ENCODE measurements at regions not wholly inside any gene's neighbourhood (a gene's known extent, or its start where the extent isn't known, plus 50 kb on each side); places are given as distances from the start of the nearest gene placed in this dataset.

DNA sequence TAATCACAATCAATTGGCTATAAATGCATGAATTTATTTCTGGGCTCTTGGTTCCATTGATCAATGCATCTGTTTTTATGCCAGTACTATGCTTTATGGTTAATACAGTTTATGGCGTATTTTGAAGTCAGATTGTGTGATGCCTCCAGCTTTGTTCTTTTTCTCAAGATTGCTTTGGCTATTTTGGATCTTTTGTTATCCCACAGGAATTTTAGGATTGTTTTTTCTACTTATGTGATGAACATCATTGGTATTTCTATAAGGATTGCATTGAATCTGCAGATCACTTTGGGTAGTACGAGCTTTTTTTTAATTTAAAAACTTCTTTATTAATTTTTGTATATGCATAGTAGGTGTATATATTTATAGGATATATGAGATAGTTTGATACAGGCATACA is 338.7 kb upstream of the IGFBP7 start:
- WGBS (ENCODE audit: insufficient coverage): 0% methylated on average over 1 of the region's 2 CpGs
- no peak for ATAC-seq
- intact Hi-C loops (cut with micrococcal nuclease): no loop called here

DNA sequence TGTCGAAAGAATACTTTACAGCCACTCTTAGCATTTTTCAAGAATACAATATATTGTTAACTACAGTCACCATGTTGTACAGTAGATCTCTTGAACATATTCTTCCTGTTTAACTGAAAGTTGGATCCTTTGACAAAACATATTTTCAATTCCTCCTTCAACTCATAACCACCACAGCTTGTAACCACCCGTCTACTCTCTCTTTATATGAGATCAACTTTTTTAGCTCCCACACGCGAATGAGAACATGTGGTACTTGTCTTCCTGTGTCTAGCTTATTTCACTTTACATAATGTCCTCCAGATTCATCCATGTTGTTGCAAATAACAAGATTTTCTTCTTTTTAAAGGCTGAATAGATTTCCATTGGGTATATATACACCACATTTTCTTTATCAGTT is 338.3 kb upstream of the IGFBP7 start:
- Histone ChIP-seq H3K9me3 (ENCODE audit: control insufficient read depth, insufficient read depth, low read length) (no peaks in the 10 kb centered on the region), H3K27ac (ENCODE audit: low read length) (no peak overlapping the region), H3K4me3 (ENCODE audit: low read length) (no peak overlapping the region), H3K4me1 (ENCODE audit: control insufficient read depth, insufficient read depth, low read length) (no peaks in the 10 kb centered on the region), H3K36me3 (ENCODE audit: control insufficient read depth, insufficient read depth, low read length) (no peaks in the 10 kb centered on the region), H3K27me3 (ENCODE audit: control insufficient read depth, insufficient read depth, low read length) (no peaks in the 10 kb centered on the region)
- peaks cover 2 to 12% of the 10 kb centered on the region in 2 donors for H3K9me3 Mint-ChIP-seq
- H3K4me1 Mint-ChIP-seq: no peaks in the 10 kb centered on the region
- H3K36me3 Mint-ChIP-seq: no peaks in the 10 kb centered on the region
- intact Hi-C loops (cut with micrococcal nuclease): no loop called here
- ATAC-seq: no peak
- no peak overlapping the region for H3K4me3 Mint-ChIP-seq
- peaks cover 0 to 6% of the 10 kb centered on the region in 2 donors for H3K27me3 Mint-ChIP-seq (ENCODE audit: low read depth in 2 of 2)
- H3K27ac Mint-ChIP-seq: no peak overlapping the region
- 79% methylated on average over 4 of the region's 4 CpGs for WGBS (ENCODE audit: insufficient coverage)
- TF ChIP-seq, protein P1, sequence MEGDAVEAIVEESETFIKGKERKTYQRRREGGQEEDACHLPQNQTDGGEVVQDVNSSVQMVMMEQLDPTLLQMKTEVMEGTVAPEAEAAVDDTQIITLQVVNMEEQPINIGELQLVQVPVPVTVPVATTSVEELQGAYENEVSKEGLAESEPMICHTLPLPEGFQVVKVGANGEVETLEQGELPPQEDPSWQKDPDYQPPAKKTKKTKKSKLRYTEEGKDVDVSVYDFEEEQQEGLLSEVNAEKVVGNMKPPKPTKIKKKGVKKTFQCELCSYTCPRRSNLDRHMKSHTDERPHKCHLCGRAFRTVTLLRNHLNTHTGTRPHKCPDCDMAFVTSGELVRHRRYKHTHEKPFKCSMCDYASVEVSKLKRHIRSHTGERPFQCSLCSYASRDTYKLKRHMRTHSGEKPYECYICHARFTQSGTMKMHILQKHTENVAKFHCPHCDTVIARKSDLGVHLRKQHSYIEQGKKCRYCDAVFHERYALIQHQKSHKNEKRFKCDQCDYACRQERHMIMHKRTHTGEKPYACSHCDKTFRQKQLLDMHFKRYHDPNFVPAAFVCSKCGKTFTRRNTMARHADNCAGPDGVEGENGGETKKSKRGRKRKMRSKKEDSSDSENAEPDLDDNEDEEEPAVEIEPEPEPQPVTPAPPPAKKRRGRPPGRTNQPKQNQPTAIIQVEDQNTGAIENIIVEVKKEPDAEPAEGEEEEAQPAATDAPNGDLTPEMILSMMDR (IDR thresholded peaks at IDR 0.05): no peak
- no peak for DNase-seq

More for the DNA sequence above, 338.7 kb upstream of the IGFBP7 start:
- no peaks in the 10 kb centered on the region for H3K36me3 ChIP-seq (ENCODE audit: control insufficient read depth, insufficient read depth, low read length)
- H3K4me1 Mint-ChIP-seq: no peaks in the 10 kb centered on the region
- no peak overlapping the region for H3K4me3 ChIP-seq (ENCODE audit: low read length)
- no peaks in the 10 kb centered on the region for H3K9me3 ChIP-seq (ENCODE audit: control insufficient read depth, insufficient read depth, low read length)
- H3K4me1 ChIP-seq (ENCODE audit: control insufficient read depth, insufficient read depth, low read length): no peaks in the 10 kb centered on the region
- H3K27ac Mint-ChIP-seq: no peak overlapping the region
- H3K4me3 Mint-ChIP-seq: no peak overlapping the region
- peaks cover 0 to 6% of the 10 kb centered on the region in 2 donors for H3K27me3 Mint-ChIP-seq (ENCODE audit: low read depth in 2 of 2)
- no peaks in the 10 kb centered on the region for H3K27me3 ChIP-seq (ENCODE audit: control insufficient read depth, insufficient read depth, low read length)
- no peak for DNase-seq
- peaks cover 2 to 12% of the 10 kb centered on the region in 2 donors for H3K9me3 Mint-ChIP-seq
- TF ChIP-seq, protein P1 (IDR thresholded peaks at IDR 0.05): no peak
- no peak overlapping the region for H3K27ac ChIP-seq (ENCODE audit: low read length)
- no peaks in the 10 kb centered on the region for H3K36me3 Mint-ChIP-seq

DNA sequence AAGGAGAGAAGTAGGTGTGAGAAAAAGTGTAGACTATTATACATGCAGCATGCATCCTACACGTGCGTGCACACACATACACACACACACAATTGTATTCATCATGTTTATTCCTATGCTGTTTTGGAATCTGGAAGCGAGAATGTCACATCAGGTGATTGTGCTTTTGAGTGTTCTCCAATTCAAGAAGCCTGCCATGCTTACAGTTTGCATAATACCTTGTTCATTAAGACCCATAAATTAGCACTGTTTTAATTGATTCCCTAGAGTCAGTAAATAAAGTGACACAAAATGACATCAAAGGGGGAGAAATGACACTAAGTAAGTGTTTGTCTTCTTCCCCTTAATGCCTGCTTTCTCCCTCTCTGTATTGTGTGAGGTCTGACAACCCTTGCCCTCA is 336.1 kb upstream of the IGFBP7 start:
- Mint-ChIP-seq H3K4me1 (no peaks in the 10 kb centered on the region), H3K4me3 (no peak overlapping the region), H3K27me3 (ENCODE audit: low read depth in 2 of 2) (peaks cover 0 to 6% of the 10 kb centered on the region in 2 donors), H3K27ac (no peak overlapping the region), H3K36me3 (no peaks in the 10 kb centered on the region), H3K9me3 (peaks cover 0 to 3% of the 10 kb centered on the region in 2 donors)
- DNase-seq (no peak), ATAC-seq (no peak)
- H3K27ac ChIP-seq (ENCODE audit: low read length): no peak overlapping the region
- no peak overlapping the region for H3K4me3 ChIP-seq (ENCODE audit: low read length)
- intact Hi-C loops (cut with micrococcal nuclease): no loop called here
- H3K9me3 ChIP-seq (ENCODE audit: control insufficient read depth, insufficient read depth, low read length): no peaks in the 10 kb centered on the region
- TF ChIP-seq, protein P1 (IDR thresholded peaks at IDR 0.05): no peak
- no peaks in the 10 kb centered on the region for H3K36me3 ChIP-seq (ENCODE audit: control insufficient read depth, insufficient read depth, low read length)
- H3K4me1 ChIP-seq (ENCODE audit: control insufficient read depth, insufficient read depth, low read length): no peaks in the 10 kb centered on the region
- H3K27me3 ChIP-seq (ENCODE audit: control insufficient read depth, insufficient read depth, low read length): no peaks in the 10 kb centered on the region
- WGBS (ENCODE audit: insufficient coverage): 90% methylated on average over 3 of the region's 3 CpGs

DNA sequence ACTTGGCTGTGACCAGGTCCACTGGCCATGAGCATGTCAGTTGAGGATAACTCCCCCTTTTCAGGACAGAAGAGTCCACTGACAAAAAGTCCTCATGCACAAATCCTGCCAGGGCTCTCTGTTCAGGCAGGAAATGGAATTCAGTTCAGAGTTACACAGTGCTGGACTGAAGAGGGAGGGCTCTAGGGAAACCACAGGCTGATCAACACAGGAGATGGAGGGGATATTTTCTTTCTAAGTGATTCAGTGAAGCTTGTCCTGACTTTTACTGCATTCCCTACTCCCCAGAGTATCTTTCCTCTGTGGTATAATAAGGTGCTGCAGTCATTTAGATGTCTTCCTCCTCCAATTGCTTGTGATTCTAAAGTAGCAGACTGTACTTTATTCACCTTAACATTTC is 335.5 kb upstream of the IGFBP7 start:
- H3K36me3 Mint-ChIP-seq: no peaks in the 10 kb centered on the region
- H3K27ac Mint-ChIP-seq: no peak overlapping the region
- Histone ChIP-seq H3K36me3 (ENCODE audit: control insufficient read depth, insufficient read depth, low read length) (no peaks in the 10 kb centered on the region), H3K4me1 (ENCODE audit: control insufficient read depth, insufficient read depth, low read length) (no peaks in the 10 kb centered on the region), H3K27ac (ENCODE audit: low read length) (no peak overlapping the region), H3K27me3 (ENCODE audit: control insufficient read depth, insufficient read depth, low read length) (no peaks in the 10 kb centered on the region), H3K4me3 (ENCODE audit: low read length) (no peak overlapping the region), H3K9me3 (ENCODE audit: control insufficient read depth, insufficient read depth, low read length) (no peaks in the 10 kb centered on the region)
- TF ChIP-seq, protein P1 (IDR thresholded peaks at IDR 0.05): no peak
- peaks cover 0 to 3% of the 10 kb centered on the region in 2 donors for H3K27me3 Mint-ChIP-seq (ENCODE audit: low read depth in 2 of 2)
- no peak overlapping the region for H3K4me3 Mint-ChIP-seq
- ATAC-seq (no peak), DNase-seq (no peak)
- no peaks in the 10 kb centered on the region for H3K9me3 Mint-ChIP-seq
- no peaks in the 10 kb centered on the region for H3K4me1 Mint-ChIP-seq
- intact Hi-C loops (cut with micrococcal nuclease): no loop called here

Data from natural killer cell (primary cell).